COR-L47 (cell line): ENCODE measurements at regions not wholly inside any gene's neighbourhood (a gene's known extent, or its start where the extent isn't known, plus 50 kb on each side); places are given as distances from the start of the nearest gene placed in this dataset.

Source experiments
- DNase-seq: peaks from one replicate; lab custom pipeline; 2025; lab: John Stamatoyannopoulos, UW

- no peak for DNase-seq
Measured at GRCh38 chr2:217035967-217036366, 176.1 kb upstream of the TNP1 start.

GRCh38 chr2:217033186-217033585, 173.3 kb upstream of the TNP1 start:
- no peak for DNase-seq

- no peak for DNase-seq
Measured at GRCh38 chr2:217031445-217031844, 171.6 kb upstream of the TNP1 start.

GRCh38 chr2:217030081-217030480, 170.2 kb upstream of the TNP1 start:
- no peak for DNase-seq

GRCh38 chr2:217028128-217028527, 168.3 kb upstream of the TNP1 start:
- no peak for DNase-seq

GRCh38 chr2:217027414-217027813, 167.6 kb upstream of the TNP1 start:
- no peak for DNase-seq

- DNase-seq = no peak
Measured at GRCh38 chr2:217026569-217026968, 166.7 kb upstream of the TNP1 start.

GRCh38 chr2:217026161-217026560, 166.3 kb upstream of the TNP1 start:
- no peak for DNase-seq

GRCh38 chr2:217023611-217024010, 163.7 kb upstream of the TNP1 start:
- no peak for DNase-seq

GRCh38 chr2:217017456-217018252, 157.8 kb upstream of the TNP1 start:
- DNase-seq = no peak

- DNase-seq = no peak
Measured at GRCh38 chr2:217016796-217017419, 157.0 kb upstream of the TNP1 start.

GRCh38 chr2:217014328-217015105, 154.7 kb upstream of the TNP1 start:
- no peak for DNase-seq

- no peak for DNase-seq
Measured at GRCh38 chr2:217013926-217014325, 154.1 kb upstream of the TNP1 start.

- no peak for DNase-seq
Measured at GRCh38 chr2:217011576-217011975, 151.7 kb upstream of the TNP1 start.

- DNase-seq = no peak
Measured at GRCh38 chr2:217010173-217010572, 150.3 kb upstream of the TNP1 start.

- DNase-seq = no peak
Measured at GRCh38 chr2:217008794-217009193, 148.9 kb upstream of the TNP1 start.

GRCh38 chr2:217006217-217006616, 146.4 kb upstream of the TNP1 start:
- no peak for DNase-seq

GRCh38 chr2:217004656-217005055, 144.8 kb upstream of the TNP1 start:
- DNase-seq = no peak

GRCh38 chr2:217001740-217002139, 141.9 kb upstream of the TNP1 start:
- DNase-seq = no peak

- no peak for DNase-seq
Measured at GRCh38 chr2:217000406-217000805, 140.5 kb upstream of the TNP1 start.

GRCh38 chr2:216996279-216996845, 136.5 kb upstream of the TNP1 start:
- no peak for DNase-seq

GRCh38 chr2:216994353-216994854, 134.5 kb upstream of the TNP1 start:
- no peak for DNase-seq
